Eye (tissue), 1 donor: ENCODE measurements at regions not wholly inside any gene's neighbourhood (a gene's known extent, or its start where the extent isn't known, plus 50 kb on each side); places are given as distances from the start of the nearest gene placed in this dataset.

Experiments used
- DNase-seq: peaks from one replicate; pipeline ENCODE4 v3.0.0-alpha.2; 2015

DNA sequence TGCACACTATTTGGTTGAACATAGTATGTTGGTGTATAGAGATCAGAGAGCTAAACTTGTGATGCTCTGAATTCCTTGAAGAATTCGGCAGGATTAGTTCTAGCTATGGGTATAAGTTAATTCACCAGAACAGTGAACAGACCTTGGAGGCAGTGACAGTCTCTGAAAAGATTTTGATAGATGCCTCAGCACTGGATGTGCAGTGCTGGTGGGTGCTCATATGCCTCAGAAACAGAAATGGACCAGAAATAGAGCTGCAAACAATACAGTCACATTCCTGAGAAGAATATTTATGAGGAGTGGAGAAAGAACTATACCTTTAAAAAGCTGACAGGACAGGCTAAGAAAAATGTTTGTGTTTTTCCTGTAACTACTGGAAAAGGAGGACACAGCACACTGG is 747.7 kb downstream of the KCTD16 start:
- DNase-seq = no peak

DNA sequence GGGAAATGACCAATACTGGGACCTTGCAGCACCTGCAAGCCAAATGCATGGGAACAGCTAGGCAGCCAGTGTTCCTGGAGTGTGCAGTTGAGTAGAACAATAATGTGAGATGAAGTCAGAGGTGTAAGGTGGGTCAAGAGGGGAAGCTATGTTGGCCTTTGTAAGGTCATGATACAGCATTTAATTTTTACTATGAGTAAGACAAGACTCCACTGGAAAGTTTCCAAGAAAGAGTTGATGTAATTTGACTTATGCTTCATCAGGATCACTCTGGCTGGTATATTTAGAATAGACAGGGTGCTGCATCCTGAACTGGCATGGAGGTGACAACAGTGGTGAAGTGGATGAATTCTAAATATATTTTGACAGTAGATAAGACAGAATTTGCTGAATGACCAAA is 744.8 kb downstream of the KCTD16 start:
- no peak for DNase-seq

DNA sequence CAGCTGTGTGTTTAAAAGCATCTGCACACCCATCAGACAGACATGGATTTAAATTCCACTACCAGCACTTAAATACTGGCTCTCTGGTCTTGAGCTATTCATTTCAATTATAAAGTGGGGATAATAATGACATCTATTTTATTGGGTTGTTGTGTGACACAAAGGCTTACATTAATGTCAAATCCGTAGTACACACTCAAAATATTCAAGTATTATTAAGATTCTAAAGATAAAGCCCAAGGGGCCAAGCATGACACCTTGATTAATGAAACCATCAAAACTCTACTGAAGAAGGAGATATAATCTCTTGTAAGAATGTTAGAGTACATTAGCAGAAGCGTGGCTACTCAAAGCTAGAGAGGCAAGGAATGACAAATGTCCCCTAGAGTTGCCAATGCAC is 743.0 kb downstream of the KCTD16 start:
- no peak for DNase-seq

DNA sequence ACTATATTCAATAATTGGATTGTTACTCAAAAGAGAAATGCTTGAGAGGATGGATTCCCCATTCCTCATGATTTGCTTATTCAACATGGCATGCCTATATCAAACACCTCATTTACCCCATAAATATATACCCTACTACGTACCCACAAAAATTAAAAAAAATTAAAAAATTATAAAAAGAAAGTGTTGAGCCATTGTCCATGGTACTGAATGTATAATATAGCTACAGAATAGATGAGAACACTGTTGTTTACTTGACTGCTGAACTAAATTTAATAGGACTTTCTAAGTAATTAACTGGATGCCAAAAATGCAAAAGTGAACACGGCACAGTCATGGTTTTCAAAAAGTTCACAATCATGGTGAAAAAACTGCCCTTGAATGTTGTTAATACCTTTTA is 725.8 kb downstream of the KCTD16 start:
- DNase-seq = no peak

DNA sequence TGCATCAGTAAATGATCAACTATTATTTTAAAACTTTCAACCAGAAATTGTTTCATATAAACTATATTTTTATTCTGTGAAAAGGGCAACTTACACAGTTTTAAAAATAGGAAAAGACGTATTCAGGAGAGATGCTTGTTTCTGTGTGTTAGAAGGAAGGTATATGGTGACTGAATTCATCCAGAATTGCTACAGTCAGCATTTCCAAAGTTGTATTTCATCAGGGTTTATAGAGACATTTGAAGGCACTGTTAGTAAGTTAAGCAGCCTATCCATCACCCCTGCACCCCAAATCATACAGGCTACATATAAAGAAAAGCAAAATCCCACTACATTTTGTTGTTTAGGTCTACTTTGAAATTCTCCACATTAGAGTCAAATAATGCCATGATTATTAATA is 716.0 kb downstream of the KCTD16 start:
- no peak for DNase-seq

DNA sequence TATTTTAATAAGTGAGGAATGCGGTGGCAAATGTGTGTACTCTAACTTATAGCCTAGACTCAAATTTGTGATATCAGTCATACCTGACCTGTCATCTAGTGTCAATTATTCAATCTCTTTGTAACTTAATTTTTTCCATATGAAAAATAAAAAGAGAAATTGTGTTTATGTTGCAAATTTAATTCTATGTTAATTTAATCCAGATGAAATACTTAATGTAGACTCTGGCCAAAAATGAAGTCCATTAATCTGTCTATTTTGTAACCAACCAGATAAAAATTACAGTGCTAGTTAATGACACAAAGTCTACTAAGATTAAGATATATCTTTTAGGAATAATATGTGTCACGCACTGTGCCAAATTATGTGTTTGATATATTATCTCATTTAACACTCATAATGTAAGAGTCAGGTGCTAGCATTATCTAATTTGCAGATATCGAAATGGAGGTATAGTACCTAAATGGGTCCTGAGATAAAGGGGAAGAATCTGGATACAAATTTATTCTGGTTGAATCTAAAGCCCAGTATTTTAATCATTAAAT is 712.1 kb downstream of the KCTD16 start:
- DNase-seq = no peak

DNA sequence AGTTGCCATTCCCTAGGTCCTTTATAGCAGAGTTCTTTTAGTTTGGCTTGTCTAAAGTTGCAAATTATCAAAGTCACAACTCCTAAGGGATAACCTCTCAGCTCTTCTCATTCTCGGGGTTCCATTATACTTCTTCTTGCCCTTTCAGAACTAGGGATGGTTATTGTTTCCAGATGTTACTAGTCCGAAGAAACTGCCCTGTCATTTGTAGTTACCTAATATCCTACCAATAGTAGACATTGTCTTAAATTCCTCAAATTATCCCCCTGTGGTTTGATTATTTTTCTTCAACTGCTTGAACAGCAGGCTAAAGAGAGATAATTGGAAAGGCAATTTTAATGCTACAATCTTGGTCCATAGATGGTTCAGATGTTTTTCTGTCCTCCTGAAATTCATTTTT is 709.8 kb downstream of the KCTD16 start:
- no peak for DNase-seq

DNA sequence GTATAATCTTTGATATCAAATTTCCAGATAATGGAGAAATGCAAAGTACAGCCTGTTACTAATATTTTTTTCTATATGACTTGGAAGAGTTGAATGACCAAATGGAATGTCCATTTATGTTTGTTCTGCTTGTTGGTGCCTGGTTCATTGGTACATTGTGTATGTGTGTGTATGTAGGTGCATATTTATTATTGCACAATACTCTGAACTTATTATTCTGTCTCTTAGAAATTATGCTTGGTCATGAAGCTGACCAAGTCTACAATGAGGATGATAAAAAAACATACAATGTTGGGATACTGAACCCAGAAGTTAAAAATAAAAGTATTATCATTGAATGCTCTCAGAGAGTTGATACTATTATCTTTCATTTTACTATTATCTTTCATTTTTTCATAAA is 706.3 kb downstream of the KCTD16 start:
- DNase-seq = no peak

DNA sequence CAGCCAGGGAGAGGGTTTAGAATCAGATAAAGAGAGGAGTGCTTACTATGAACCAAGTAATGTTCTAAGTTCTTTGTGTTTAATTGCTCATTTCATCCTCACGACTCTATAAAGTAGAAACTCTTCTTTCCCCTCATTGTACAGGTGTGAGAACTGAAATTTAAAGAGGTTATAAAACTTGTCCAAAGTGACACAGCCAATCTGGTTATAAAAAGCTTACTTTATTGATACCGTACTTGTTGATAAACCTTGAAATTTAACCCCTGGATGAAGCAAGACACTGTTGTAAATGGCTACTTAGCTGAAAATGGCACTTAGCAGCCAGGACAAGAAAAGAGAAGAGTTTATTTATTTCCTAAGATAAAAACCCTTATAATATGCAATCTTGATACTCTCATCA is 702.4 kb downstream of the KCTD16 start:
- DNase-seq = no peak

DNA sequence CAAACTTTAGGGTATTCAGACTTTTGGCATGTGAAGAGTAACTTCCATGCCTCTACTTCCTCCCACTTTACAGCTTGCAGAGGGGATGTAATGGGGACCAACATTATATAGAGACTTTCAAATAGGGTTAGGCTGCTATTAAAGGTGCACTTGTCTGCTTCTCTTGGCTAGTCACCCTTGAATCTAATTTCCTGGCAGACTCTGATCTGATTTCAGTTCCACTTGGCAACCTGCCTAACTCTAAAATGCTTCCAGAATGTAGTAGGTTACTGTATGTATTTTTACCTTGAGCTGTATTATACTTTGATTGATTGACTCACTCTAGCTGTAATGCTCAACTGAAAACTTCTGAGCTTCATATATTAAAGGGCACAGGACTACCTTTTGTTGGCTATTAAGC is 693.4 kb downstream of the KCTD16 start:
- no peak for DNase-seq

DNA sequence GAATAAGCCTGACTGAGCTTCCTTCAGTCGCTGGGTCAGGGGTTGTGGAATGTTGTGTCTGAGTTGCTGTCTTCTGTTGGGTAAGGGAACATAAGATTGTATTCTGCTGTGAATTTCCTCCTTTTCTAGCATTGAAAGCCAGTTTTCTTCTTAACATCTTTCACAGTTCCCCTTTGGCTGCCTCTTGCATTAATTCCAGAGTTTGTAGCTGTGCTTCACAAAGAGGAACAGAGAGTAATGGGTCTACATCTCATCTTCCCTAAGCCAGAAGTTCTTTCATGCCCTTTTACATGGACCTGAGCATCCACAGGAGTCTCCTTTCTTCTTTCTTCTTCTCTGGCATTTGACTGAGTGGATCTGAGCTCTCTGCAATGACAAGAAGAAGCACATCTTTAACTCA is 686.8 kb downstream of the KCTD16 start:
- DNase-seq = no peak

DNA sequence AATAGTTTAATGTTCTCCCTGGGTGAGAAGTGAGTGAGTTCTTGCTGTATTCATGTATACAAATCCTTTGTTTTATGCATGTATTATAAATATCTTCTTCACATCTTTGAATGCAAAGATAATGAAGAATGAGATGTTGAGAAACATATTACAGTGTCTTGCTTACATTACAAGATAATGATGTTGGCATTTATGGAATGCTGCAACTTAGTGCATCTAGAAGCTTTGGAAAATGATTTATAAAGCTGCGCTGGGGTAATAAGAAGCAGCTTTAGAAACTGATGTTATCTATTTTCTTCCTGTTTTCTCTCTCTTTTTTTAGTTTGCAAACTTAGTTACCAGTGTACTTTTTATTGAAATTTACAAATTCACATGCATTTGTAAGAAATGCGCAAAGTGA is 673.4 kb downstream of the KCTD16 start:
- DNase-seq = no peak

DNA sequence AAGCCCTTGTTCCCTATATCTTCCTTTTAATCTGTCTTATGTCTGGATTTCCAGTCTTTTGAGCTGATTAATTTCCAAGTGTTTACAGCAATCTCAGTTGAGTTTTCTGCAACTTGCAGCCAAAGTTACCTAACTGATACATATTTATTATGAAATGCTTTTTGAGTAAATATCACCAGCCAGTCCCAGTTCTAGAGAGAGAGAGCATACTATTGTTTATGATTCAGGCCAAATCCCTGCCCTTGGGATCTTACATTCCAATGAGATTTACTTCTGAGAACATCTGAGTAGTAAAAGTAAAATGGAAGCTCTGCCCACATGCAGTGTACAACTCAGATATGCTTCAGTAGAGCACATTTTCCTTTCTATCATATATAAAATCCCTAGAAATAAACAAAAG is 661.7 kb downstream of the KCTD16 start:
- DNase-seq = no peak

DNA sequence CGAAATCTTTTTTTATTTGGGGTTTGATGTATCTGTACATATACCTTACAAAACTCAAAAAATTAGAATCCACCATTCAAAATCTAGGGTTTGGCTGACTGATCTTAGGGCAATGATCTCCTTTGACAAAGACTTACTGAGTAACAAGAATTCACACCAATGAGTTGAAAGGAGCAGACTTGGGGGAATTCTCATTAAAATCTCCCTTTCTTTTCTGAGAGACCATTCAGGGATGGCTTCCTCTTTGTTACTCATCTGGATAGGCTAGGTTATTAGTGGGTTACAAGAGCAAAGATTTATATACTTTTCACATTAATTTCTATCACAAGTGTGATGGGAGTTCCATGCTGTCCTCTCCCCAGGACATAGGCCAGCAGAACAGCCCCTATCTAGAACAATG is 661.0 kb downstream of the KCTD16 start:
- DNase-seq = no peak

DNA sequence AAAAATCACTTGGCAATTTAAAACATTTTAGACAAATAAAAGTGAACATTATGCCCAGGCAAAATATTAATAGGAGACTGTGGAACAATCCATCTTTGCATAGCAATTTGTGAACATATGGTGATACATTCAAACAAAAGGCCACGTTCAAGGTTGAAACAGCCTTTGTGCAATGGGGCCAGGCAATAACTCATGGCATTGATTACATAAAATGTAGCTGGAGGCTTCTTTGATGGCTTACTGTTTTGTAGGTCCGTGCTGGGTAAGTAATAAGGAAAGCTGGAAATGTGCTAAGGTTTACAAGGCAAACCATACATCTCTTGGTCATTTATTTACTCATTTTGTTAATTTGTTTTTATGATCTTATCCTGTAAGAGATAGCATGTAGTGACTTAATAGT is 651.8 kb downstream of the KCTD16 start:
- DNase-seq = no peak

DNA sequence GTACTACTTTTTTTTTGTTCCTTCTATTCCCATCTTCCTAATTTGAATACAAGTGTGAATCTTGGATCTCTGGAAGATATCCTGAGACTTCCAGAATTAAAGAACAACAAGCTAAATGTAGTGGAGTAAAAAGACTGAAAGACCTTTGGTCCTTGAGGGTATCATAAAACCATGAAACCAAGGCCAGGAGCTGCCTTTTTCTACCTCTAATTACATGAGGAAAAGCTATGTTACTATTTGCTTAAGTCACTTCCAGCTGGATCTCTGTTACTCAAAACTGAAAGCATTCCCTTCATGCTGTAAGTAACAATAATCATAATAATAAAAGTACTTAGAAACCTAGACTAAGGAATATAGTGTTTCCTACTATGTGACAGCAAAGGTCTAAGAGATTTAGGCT is 649.6 kb downstream of the KCTD16 start:
- DNase-seq = no peak

DNA sequence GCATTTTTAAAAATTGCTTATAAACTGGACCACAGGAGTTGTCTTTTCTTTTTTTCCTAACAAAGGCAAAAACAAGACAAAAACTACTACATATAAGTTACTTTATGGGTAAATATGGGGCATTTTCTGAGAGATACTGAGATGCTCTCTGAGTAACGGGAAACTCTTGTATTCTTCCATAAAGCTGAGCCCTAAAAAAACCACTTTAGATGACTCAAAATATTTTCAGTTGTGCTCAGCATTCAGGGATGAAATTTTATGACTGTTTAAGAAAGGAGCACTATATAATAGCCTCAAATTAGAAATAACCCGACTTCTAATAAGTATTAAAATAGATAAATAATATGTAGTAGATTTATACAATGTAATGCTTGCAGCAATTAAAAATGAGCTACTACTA is 644.5 kb downstream of the KCTD16 start:
- no peak for DNase-seq

DNA sequence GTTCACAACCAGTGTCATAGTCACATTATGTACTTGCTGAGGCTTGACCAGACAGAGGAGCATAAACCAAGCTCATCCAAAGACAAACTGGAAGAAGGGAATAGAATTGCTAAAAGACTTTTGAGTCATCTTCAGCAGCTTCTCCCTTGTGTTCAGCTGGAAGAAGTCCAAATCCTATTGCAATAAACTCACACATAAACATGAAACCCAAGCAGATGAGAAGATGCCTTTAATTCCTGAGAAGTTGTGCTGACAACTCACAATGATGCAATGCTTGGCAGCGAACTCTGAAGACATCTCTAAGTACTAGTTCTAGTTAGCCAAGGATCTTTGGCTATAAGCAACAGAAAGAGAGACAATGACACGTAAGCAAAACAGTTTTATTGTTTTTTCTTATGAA is 642.1 kb downstream of the KCTD16 start:
- peak; percentile 14 for DNase-seq

DNA sequence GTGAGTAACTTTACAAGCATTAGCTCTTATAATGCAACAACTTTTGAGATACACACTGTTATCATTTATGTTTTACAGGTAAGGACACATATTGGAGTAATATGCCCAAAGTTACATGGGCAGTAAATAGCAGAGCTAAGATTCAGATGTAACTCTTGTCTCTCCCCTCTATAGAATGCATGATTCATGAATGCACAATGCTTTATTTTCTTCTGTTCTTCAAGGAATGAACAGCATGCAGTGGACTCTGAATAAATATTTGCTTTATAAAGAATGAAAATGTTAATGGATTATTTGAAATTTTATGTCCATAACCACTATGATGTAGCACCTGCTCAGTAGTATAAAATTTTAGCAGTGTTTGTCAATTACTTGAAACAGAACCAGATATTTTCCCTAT is 629.5 kb downstream of the KCTD16 start:
- no peak for DNase-seq

DNA sequence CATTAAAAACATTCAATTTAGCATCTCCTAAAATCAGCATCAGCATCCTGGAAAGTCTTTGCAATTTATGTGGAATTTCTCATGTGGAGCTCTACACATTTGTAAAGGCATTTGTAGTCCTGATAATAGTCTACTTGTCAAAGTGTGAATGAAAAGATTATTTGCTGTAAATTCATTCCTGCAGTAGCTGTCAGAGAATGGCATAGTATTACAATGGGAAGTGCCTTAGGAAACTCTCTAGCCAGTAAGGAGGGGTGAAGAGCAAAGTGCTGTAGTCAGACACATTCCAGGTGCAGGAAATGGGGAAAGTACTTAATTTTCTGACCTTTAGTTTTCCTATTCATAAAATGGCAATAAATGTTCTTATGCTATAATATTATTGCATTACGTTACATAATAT is 627.9 kb downstream of the KCTD16 start:
- DNase-seq = no peak

DNA sequence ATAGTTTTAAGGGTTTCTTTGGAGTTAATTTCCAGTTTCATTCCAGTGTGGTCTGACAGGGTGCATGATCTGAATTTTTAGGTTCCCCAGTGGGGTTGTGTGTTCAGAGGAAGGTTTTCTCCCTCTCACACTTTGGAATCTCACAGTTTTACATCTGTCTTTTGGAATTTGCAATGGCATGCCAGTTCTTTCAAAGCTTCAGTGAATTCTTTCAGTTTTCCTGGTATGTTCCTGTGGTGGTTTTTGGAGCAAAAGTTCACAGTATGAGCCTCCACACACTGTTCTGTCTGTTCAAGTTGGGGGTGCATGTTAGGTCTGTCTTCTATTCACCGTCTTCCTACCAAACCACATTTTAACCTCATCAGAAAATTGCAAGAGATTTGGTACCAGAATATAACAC is 624.2 kb downstream of the KCTD16 start:
- DNase-seq = no peak

DNA sequence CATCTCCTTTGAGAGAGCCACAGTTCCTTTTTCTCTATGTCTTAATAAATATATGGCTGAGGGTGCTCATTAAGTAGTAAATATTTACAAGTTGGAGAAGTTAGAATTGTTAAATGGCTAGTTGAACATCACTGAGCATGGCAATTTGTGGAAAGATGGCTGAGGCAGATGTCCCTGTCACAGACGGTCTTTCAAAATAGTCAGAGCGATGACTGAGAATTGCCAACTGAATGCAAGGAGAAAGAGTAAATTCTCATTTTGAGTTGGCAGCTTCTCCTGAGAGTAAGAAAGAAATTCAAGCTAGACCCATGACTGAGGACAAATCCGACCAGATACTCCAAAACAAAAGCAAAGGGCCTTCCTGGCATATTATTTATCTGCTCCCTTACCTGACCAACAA is 617.9 kb downstream of the KCTD16 start:
- DNase-seq = no peak

DNA sequence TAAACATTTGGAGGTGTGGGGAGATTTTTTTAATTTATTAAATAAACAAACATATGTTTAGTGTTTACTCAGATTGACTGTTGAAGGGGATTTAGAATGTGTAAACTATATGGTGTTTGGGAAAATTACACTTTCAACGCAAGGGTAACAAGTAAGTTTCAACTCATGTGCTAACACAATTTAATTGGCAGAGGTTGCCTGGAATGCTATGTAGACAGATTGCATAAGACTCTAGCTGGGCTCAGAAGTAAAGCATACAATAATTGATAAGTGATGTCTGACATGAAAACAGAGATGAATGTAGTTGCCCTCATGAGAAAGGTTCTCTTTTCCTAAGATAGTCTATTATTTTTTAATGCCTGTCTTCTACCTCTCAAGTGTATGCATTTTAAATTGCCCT is 617.4 kb downstream of the KCTD16 start:
- no peak for DNase-seq

DNA sequence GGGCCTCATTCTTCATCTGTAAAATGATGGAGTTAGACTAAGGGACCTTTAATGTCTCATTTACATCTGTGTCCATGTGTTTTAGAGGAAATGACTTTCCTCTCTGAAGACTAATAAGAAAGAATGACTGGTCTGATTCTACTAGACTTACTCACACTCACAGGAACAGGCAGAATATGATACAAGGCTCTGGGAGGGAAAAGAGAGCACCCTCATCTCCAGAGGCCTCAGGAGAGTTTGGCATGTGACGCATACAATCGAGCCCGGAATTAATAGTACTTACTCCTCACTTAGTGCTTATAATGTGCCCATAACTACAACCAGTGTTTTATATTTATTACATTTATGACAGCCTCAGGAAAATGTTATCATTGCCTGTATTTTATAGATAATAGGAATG is 608.7 kb downstream of the KCTD16 start:
- DNase-seq = no peak

DNA sequence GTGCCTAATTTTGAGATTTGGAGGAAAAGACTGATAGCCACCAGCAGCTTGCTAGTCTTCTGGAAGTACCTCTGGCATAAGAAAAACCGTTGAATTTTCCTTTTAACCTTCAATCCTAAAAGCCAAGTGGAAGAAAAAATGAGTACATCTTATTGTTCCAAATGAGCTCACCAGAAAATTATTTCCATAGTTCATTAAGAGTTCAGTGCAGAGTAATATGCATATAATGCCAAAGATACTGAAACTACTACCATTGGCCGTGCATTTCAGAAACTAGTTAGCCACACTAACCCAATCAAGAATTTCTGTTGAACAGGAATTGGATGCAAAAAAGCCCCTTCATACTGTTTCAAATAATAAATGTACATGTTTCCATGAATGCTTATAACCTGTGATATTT is 607.9 kb downstream of the KCTD16 start:
- no peak for DNase-seq

DNA sequence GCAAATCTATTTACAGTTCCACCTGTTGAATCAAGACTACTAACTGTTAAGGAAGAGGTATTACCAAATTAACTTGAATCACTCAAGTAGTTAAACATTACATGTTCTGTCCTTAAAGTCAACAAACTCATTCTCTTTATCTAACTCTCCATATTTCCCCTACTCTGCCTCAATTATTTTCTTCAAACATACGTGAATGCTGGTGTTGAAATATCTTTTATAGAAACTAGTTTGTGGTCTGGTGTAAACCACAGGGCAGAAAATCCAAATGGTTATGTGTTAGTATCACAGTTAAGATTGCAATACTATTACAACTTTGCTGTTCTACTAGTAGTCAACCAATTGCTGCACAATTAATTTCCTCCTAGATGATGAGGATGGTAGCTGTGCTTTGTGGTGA is 603.5 kb downstream of the KCTD16 start:
- no peak for DNase-seq
